Activated CD4-positive, alpha-beta T cell treated with anti-CD3 and anti-CD28 coated beads, Interleukin-2, amount 50 U/mL, for 16 hours (primary cell): ENCODE measurements at regions not wholly inside any gene's neighbourhood (a gene's known extent, or its start where the extent isn't known, plus 50 kb on each side); places are given as distances from the start of the nearest gene placed in this dataset.

Source experiments
- DNase-seq: peaks from one replicate; pipeline ENCODE4 v3.0.0-alpha.2; 2020

DNA sequence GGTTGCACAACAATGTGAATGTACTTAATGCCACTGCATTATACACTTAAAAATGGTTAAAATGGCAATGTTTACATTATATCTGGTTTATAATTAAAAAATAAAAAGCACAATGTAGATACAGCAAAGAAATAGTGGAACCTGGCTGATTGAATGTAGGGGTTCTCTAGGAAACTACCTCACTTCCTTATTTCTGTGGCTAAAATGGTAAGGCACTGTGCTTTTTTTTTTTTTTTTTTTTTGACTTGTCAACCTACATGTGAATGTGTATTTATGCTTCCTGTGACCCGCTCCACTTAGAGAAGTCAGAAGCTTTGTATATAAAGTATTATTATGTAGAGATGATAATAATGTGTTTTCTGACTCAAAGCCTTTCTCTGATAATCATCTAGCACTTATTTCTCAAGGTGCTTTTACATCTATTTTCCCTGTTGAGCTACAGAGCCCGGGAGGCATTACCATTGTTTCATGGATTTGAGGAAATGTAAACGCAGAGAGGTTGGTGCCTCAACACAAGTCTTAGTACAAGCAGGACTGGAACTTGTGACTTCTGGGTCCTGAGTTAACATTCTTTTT lies 55.0 kb downstream of the SOX4 start:
- no peak for DNase-seq

- DNase-seq = no peak
Measured at GRCh38 chr6:21653323-21653722, 59.8 kb downstream of the SOX4 start.

DNA sequence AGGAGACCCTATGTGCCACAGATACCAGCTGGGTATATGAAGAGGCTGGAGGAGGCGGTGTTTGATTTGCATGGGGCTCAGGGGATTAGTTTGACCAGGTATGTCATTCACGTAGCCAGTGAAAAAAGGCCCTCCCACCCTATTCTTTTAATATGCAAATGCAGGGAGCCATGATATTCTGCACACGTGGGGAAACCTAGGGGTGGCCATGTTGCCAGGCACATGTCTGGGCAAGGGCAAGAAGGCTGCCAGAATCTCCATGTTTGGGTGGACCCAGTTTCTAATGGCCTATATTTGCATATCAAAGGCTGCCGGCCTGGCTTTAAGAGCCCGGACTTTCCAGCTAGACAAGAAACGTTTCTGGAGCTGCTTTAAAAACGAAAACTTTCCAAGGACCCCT lies 60.4 kb downstream of the SOX4 start:
- DNase-seq = no peak

- no peak for DNase-seq
Measured at GRCh38 chr6:21654361-21654760, 60.8 kb downstream of the SOX4 start.

GRCh38 chr6:21663966-21664313 lies 70.4 kb downstream of the SOX4 start:
- no peak for DNase-seq

- no peak for DNase-seq
Measured at GRCh38 chr6:21664314-21665109, 71.0 kb downstream of the SOX4 start.

DNA sequence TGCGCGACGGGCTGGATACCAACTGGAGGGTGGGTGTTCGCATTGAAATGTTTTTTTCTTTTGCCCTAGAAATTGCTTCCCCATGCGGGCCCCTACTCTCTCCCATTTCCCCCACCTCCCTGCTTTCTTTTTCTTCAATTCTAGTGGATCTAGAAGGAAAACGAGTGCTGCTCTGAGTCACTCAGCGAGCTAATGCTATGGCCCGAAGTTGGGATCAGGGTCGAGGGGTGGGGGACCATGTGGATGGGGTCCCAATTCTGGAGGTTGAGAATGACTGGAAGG lies 71.5 kb downstream of the SOX4 start:
- DNase-seq = no peak

DNA sequence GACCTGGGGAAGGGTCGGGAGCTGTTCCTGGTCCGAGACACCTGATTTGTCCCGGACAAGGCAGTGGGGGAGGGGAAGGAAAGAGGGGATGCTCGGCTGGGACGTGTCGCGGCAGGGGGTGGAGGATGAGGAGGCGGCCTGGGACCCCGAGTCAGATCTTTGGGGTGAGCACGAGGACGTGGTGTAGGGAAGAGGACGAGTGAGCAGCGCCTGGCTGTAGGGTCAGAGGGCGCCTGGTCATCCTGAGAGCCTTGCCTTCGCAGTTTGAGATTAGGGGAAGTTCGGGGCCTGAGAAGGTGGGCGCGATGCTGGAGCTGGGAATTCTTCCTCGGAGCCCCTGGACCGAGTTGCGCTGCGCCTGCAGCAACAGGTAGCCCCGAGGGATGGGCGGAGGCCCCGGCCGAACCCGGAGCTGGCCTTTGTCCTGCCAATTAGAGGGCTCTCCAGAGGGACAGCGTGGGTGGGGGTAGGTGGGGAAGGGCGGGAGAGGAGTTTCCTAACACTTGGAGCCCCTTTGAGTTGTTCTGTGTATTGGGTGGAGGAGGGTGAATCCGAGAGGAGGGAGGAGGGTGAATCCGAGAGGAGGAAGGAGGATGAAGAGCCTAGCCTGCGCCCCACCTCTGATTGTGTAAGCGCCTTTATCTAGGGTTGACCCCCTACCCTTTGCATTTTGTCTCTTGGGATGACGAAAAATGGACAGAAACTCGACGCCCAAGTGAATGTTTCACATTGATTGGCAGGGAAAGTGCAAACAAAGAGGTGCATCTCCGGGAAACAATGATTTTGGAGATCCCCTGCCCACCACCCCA lies 72.0 kb downstream of the SOX4 start:
- DNase-seq = no peak

- DNase-seq = no peak
Measured at GRCh38 chr6:21666201-21666691, 72.7 kb downstream of the SOX4 start.

DNA sequence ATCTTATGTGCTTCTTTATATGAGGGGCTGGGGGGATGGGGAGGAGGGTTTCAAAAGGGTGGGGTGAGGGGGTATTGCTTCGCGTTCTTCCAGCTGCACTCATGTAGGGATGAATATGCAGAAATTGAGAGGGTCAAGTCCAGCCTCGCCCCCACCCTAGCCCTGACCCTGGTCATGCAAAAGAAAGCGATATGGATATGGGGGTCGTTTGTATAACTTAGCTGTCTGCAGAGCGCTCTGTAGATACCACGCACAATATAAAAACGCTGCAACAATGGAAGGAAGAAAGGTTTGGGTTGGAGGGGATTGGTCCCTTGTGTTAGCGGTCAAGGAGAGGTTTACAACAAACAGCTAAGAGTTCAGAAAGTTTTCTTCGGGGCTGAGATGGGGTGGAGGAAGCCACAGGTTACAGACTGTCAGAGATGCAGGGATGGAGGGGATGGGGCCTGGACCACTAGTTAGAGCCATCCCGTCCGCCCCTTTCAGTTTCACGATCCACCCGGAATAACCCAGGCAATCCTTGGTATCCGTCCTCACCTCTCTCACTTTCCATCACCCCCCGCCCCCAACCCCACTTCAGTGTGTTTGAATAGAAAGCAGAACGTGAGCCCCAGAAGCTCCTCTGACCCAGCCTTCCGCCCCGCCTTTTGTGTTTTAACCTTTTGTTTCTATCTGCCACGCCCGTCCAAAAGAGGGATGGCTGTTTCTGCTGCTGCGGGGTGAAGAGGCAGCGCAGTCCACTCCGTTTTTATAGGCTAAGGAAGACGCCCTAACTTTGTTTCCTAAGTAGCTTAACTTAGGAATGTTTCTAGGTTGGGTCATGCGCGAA lies 73.5 kb downstream of the SOX4 start:
- no peak for DNase-seq

- no peak for DNase-seq
Measured at GRCh38 chr6:21668795-21669194, 75.2 kb downstream of the SOX4 start.

DNA sequence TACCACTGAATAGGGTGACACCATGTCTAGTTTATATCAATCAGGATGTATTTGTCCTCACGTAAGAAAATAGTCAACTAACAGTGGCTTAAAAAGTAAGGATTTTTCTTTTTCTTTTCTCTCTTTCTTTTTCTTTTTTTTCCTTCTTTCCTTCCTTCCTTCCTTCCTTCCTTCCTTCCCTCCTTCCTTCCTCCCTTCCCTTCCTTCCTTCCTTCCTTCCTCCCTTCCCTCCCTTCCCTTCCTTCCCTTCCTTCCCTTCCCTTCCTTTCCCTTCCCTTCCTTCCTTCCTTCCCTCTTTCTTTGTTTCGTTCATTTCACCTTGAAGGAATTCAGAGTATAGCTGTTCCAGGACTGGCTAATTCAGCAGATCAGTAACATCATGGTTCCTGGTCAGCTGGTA lies 83.2 kb downstream of the SOX4 start:
- no peak for DNase-seq

GRCh38 chr6:21678990-21679389 lies 85.4 kb downstream of the SOX4 start:
- DNase-seq = no peak

DNA sequence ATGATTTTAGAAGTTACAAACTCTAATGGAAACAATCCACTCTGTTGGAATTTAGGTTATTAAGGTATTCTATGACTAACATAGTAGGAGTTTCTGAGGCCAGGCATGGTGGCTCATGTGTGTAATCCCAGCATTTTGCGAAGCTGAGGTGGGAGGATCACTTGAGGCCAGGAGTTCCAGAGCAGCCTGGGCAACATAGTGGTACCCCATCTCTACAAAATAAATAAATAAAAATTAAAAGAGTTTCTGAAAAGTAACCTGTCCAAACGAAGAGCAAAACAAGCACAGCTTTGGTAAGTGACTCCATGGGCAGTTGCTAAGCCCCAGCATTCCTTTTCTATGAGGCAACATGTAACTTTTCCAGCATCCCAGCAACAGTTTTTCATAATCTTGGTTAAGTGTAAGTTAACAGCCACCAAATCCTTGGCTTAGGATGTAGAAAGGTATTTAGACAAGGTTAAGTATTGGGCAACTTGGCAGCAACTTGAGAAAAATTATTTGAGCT lies 86.3 kb downstream of the SOX4 start:
- no peak for DNase-seq

DNA sequence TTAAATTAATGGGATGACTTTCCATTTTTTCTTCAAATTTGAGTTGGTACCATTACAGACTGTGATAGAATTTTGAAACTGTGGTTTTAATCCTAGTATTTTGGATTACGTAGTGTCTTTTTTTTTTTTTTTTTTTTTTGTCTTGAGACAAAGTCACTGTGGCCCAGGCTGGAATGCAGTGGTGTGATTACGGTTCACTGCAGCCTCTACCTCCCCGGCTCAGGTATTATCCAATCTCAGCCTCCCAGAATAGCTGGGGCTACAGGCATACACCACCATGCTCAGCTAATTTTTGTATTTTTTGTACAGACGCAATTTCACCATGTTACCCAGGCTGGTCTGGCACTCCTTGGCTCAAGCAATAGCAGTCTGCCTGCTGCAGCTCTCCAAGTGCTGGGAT lies 87.1 kb downstream of the SOX4 start:
- no peak for DNase-seq

- DNase-seq = no peak
Measured at GRCh38 chr6:21690489-21690888, 96.9 kb downstream of the SOX4 start.

DNA sequence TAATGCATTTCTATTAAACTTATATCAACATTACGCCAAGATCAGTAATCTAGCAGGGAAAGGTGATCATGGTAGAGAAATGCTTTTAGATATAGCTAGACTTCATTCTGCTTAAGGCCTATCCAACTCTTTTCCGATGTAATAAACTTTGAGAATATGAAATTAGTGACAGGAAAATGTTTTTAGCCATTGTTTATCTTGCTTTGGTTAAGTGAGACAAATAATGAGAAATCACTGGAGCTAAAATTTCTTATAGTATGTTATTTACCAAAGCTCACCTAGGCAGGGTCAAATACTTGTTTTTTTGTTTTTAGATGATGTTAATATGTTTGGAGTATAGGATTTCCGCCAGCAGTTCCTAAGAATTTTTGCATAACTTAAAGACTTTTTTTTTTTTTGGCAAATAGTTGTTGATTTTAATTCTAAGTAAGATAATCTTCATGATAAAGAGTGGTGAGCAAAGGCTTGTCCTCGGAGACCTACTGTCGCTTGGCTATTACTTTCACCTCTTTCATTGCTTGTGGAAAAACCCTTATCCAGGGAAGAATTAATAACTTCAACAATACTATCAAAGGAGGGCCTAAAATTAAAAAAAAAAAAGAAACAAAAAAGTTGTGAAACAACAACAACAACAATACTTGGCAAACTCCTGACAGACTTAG lies 98.3 kb downstream of the SOX4 start:
- DNase-seq = no peak

GRCh38 chr6:21692721-21693120 lies 99.2 kb downstream of the SOX4 start:
- no peak for DNase-seq

- DNase-seq = no peak
Measured at GRCh38 chr6:21694168-21694567, 100.6 kb downstream of the SOX4 start.

DNA sequence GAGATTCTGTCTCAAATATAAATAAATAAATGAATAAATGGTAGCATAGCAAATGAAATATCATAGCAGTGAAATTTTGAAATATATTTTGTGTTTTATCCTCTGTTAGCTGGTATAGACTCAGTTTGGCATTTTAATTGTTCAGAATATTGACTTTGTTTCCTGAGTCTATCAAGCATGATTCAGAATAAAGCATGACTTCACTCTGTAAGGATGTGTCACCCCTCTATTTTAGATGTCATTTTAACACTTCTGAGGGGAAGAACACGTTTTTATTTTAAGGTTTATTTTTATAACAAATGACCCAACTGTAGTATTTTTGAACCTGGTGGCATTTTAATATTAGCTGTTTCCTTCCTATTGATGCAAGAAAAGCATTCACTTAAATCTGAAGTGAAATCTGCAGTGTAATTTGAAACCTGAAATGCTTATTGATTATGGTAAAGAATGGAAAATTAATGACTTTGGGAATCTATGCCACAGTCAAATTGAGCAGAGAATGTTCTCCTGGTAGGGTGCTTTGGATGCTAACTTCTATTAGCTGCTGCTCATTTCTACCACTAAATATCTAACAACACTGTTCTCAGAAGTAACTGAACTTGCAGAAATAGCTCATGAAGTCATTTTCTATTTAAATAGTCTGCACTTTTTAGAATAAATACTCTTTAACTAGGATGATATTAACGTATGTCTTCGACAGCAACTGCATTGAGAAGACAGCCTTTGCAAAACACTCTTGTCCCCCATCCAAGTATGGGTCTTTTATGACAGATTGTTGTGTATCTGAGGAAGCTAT lies 114.2 kb downstream of the SOX4 start:
- DNase-seq = no peak

DNA sequence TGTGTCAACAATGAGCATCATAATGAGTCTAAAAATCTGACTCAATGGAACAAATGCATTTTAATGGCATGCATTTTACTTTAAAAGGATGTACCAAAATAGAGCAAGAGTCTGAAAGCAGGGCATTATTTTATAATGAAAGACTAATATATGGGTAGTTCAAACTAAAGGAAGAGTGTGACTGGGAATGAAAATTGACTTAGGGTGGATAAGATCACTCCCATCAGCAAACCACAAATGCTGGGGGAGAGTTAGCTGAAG lies 114.7 kb downstream of the SOX4 start:
- no peak for DNase-seq

DNA sequence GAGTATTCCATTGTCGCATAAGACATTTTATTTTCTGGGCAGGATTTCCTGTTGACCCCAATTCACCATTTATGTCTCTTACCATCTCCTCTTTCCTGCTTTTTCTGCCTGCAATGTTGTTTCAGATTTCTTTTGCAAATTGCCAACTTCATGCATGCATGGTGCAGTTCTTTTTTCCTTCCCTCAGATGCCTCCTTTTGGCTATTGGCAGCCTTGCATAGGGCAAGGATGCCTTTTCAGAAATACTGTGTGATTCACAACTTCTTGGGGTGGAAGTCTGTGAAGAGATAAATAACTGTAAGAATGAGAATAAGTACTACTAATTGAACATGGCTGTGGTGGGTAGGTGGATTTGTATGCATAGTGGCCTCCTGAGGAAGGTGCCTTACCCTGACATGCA lies 116.7 kb downstream of the SOX4 start:
- DNase-seq = no peak
